SIG-M5 treated with dmso at 0.1 percent for 504 hours (cell line): ENCODE measurements at regions not wholly inside any gene's neighbourhood (a gene's known extent, or its start where the extent isn't known, plus 50 kb on each side); places are given as distances from the start of the nearest gene placed in this dataset.

ENCODE experiments used
- DNase-seq: peaks from one replicate; lab custom pipeline; 2025; ENCODE audit not compliant: unreplicated experiment; lab: John Stamatoyannopoulos, UW

GRCh38 chr2:120934574-120935338 is 199.1 kb downstream of the GLI2 start:
- DNase-seq, result peak; percentile 2

- no peak for DNase-seq
Observed at GRCh38 chr2:120935339-120936313, 200.0 kb downstream of the GLI2 start.

- no peak for DNase-seq
Observed at GRCh38 chr2:120936476-120937334, 201.0 kb downstream of the GLI2 start.

- DNase-seq, result no peak
Observed at GRCh38 chr2:120937686-120938044, 202.0 kb downstream of the GLI2 start.

GRCh38 chr2:120938045-120938771 is 202.5 kb downstream of the GLI2 start:
- DNase-seq, result no peak

GRCh38 chr2:120939595-120940318 is 204.1 kb downstream of the GLI2 start:
- DNase-seq, result no peak

- DNase-seq, result no peak
Observed at GRCh38 chr2:120940319-120940696, 204.6 kb downstream of the GLI2 start.

GRCh38 chr2:120940726-120941256 is 205.1 kb downstream of the GLI2 start:
- no peak for DNase-seq

- DNase-seq, result no peak
Observed at GRCh38 chr2:120941571-120942120, 206.0 kb downstream of the GLI2 start.

GRCh38 chr2:120942658-120943057 is 207.0 kb downstream of the GLI2 start:
- no peak for DNase-seq

GRCh38 chr2:120943403-120944034 is 207.9 kb downstream of the GLI2 start:
- DNase-seq, result no peak

GRCh38 chr2:120944575-120944974 is 208.9 kb downstream of the GLI2 start:
- DNase-seq, result no peak

GRCh38 chr2:120945091-120945490 is 209.4 kb downstream of the GLI2 start:
- DNase-seq, result no peak

- DNase-seq, result no peak
Observed at GRCh38 chr2:120945832-120946499, 210.3 kb downstream of the GLI2 start.

GRCh38 chr2:120947327-120947726 is 211.7 kb downstream of the GLI2 start:
- no peak for DNase-seq

- no peak for DNase-seq
Observed at GRCh38 chr2:120947982-120948661, 212.5 kb downstream of the GLI2 start.

GRCh38 chr2:120948662-120949011 is 213.0 kb downstream of the GLI2 start:
- DNase-seq, result no peak
